ENCODE measurements at regions not wholly inside any gene's neighbourhood (a gene's known extent, or its start where the extent isn't known, plus 50 kb on each side); places are given as distances from the start of the nearest gene placed in this dataset.

- no peak for TF ChIP-seq CTCF (IDR thresholded peaks at IDR 0.05; ENCODE audit: insufficient read depth, low read length)
- H3K4me3 ChIP-seq (ENCODE audit: low read depth, low read length), result no peak overlapping the region
- peak; percentile 2 for DNase-seq (ENCODE audit: low read depth)
Observed at GRCh38 chr7:145665499-145666258, 450.9 kb upstream of the CNTNAP2 start.

GRCh38 chr7:145655666-145656065, 460.9 kb upstream of the CNTNAP2 start:
- no peak for DNase-seq (ENCODE audit: low read depth)
- no peak overlapping the region for H3K4me3 ChIP-seq (ENCODE audit: low read depth, low read length)
- no peak for TF ChIP-seq CTCF (IDR thresholded peaks at IDR 0.05; ENCODE audit: insufficient read depth, low read length)

GRCh38 chr7:145645135-145645515, 471.5 kb upstream of the CNTNAP2 start:
- H3K4me3 ChIP-seq (ENCODE audit: low read depth, low read length), result no peak overlapping the region
- TF ChIP-seq CTCF (IDR thresholded peaks at IDR 0.05; ENCODE audit: insufficient read depth, low read length), result no peak
- no peak for DNase-seq (ENCODE audit: low read depth)

- DNase-seq (ENCODE audit: low read depth), result peak; percentile 12
- no peak for TF ChIP-seq CTCF (IDR thresholded peaks at IDR 0.05; ENCODE audit: insufficient read depth, low read length)
- H3K4me3 ChIP-seq (ENCODE audit: low read depth, low read length), result no peak overlapping the region
Observed at GRCh38 chr7:145644426-145645134, 472.0 kb upstream of the CNTNAP2 start.

- no peak for DNase-seq (ENCODE audit: low read depth)
- no peak overlapping the region for H3K4me3 ChIP-seq (ENCODE audit: low read depth, low read length)
- no peak for TF ChIP-seq CTCF (IDR thresholded peaks at IDR 0.05; ENCODE audit: insufficient read depth, low read length)
Observed at GRCh38 chr7:145643981-145644380, 472.6 kb upstream of the CNTNAP2 start.

- H3K4me3 ChIP-seq (ENCODE audit: low read depth, low read length), result no peak overlapping the region
- no peak for DNase-seq (ENCODE audit: low read depth)
- TF ChIP-seq CTCF (IDR thresholded peaks at IDR 0.05; ENCODE audit: insufficient read depth, low read length), result no peak
Observed at GRCh38 chr7:145633513-145633912, 483.1 kb upstream of the CNTNAP2 start.
